ENCODE measurements at regions not wholly inside any gene's neighbourhood (a gene's known extent, or its start where the extent isn't known, plus 50 kb on each side); places are given as distances from the start of the nearest gene placed in this dataset.

DNA sequence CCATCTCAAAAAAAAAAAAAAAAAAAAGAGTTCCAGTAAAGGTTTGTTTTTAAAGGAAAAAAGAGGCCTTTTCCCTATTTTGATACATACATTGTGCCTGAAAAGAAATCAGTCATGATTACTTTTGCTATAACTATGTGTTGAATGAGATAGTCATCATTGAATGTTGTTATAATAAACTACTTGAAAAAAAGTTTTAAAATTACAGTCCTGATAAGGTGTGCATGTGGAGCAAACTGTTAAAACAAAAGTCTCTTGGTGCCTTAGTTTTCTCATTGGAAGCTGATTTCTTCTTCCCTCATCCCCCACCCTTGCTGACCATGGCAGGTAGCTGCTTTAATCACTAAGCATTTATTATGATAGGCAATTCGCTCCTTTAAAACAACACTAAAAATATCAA lies 172.3 kb upstream of the TBCA start:
- no peak for DNase-seq

DNA sequence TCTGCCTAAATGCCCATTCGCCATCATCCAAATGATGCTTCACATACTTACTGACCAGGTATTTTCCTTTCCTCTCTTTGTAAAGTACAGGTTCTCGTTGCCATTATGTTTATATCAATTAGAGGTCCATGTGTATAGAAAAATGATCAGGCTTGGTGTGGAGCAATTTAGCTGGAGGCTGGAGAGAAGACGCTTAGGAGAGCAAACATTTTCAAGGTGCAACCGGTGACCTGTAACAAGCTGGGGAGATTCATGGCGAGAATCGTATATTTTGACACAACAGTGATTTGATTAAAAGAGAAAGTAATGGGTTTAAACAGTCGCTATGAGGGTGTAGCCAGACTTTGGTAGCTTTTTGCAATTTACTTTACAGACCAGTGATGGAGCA lies 170.9 kb upstream of the TBCA start:
- DNase-seq: no peak

DNA sequence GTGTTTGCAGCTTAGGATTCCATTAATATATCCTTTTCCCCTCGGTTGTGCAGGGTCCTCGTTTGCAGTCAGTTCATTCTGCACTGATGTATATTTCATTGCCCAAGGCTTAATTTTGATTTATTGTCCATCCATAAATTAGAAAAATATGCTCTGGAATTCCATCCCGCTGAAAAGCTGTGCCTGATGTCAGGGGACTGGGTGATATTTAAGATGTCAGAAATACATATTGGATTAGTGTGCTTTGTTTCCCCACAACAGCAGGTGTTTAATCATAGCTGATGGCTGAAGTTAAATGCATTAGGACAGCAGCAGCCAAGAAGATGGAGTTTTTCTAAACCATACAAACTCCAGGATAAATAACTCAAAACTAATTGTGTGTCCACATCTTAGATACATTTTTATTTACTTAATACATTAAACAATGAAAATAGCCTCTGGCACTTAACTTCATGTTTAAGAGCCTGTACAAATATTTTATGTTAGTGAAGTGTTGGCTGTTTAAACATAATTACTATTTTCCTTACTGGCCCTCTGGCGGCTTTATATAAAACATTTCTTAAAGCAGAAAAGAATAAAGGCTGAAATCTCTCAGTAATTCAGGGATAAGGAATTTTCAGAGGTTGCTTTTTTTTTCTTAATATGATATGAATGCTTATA lies 170.4 kb upstream of the TBCA start:
- no peak for DNase-seq

GRCh38 chr5:77945874-77946273 lies 169.7 kb upstream of the TBCA start:
- DNase-seq: no peak

GRCh38 chr5:77944757-77945340 lies 168.7 kb upstream of the TBCA start:
- no peak for DNase-seq

DNA sequence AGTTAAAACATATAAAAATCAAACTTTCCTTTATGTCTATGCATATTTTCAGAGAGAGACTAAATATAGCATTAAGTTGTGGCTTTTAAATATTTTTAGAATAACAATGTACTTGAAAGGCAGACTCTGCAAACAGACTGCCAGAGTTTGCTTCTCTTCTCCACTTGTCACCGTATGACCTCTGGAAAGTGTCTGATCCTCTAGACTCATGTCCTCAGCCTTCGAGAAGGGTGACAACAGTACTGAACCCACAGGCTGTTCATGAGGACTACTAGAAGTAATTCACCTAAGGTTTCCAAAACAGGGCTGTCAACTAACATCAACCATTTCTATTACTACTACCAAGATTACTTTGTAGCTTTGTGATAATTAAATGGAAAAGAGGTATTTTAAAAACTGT lies 167.7 kb upstream of the TBCA start:
- DNase-seq: no peak

DNA sequence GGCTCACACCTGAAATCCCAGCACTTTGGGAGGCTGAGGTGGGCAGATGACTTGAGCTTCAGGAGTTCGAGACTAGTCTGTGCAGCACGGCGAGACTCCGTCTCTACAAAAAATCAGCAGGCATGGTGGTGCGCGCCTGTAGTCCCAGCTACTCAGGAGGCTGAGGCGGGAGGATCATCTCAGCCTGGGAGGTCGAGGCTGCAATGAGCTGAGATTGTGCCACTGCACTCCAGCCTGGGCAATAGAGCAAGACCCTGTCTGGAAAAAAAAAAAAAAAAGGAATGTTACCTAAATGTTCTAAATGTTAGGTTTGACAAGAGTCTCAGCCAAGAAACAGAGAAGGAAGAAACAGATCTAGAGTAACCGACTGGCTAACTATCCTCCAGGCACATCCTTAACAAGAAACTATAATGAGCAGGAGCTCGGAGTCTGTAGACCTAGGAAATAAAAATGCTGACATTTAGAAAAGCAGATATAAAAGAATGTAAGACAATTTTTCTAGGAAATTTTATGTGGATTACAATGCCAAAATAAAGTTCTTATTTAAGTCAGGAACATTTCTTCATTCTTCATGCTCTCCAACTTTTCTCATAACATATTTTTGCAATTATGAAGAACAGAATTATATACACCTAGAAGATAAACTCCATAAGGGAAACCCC lies 166.6 kb upstream of the TBCA start:
- no peak for DNase-seq

- no peak for DNase-seq
Observed at GRCh38 chr5:77937015-77937908, 161.1 kb upstream of the TBCA start.

DNA sequence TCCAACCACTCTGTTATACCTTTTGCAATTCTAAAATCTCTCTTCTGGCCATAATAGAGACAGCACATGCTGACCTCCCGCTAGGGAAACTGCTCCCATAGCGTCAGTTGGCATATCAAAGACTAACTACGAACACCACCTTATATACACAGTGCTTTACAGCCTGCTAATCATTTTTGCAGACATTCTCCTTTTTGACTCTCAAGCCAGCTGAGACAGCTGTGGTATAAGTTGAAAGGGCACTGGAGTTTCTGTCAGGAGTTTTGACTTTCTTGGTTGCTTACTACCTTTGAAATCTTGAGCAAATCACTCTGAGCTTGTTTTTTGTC lies 160.2 kb upstream of the TBCA start:
- no peak for DNase-seq

DNA sequence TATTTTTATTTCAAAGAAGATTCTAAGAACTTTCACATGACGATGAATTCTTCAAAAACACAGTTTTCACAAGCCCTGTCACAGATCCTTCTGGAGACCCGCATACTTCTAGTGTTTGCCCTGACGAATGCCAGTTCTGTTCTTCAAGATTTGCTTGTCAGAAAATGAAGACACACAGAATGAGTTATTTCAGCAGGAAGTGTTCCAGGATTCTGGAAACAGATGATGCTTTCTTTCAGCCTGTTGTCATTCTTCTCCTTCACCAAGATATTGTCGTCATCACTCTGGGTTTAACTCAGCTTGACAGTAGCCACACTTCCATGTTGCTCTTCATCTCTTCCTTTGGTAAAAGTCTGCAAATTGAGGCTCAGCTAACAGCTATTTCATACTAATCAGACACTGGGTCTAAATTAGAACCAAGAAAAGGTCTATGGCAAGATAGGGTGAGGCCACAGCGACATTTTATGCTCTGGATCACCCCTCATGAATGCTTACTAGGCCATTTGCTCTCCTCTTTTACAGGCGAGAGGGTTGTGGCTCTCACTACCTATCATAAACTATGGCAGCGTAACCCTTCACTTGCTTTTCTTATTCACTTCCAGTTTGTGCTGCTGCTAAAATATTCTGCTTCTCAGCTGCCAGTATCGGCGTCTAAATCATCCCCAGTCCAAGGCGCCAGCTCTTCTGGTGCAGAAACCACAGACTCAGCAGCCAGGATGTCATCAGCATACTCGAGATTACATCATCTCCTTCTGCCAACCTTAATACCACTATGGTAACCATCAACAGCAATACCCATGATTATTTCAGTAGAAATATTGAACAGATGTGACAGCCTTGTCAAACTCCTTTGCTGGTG lies 159.6 kb upstream of the TBCA start:
- no peak for DNase-seq

GRCh38 chr5:77928776-77929300 lies 152.7 kb upstream of the TBCA start:
- no peak for DNase-seq

DNA sequence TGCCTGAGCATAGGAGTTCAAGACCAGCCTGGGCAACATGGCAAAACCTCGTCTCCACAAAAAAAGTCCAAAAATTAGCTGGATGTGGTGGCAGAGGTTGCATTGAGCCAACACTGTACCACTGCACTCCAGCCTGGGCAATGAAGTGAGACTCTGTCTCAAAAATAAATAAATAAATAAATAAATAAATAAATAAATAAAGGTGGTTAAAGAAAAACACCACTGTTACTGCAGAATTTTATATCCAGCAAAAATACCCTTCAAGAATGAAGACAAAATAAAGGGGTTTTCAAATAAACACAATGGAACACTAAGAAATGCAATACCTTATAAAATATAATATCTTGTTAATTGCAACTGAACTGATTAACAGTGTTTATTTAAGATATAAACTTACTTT lies 150.2 kb upstream of the TBCA start:
- DNase-seq: no peak

DNA sequence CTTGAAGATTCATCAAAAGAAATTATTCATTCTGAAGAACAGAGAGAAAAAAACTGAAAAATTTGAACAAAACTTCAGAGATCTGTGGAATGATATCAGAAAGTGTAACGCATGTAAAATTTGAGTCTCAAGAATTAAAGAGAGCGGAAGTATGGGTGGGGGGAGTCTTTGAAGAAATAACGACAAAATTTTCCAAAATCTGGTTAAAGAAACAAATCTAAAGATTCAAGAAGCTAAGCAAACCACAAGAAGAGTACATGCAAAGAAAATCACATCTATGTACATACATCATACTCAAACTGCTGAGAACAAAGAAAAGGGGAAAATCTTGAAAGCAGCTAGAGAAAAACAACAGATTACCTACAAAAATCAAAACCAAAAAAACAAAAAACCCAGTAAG lies 149.4 kb upstream of the TBCA start:
- DNase-seq: no peak

DNA sequence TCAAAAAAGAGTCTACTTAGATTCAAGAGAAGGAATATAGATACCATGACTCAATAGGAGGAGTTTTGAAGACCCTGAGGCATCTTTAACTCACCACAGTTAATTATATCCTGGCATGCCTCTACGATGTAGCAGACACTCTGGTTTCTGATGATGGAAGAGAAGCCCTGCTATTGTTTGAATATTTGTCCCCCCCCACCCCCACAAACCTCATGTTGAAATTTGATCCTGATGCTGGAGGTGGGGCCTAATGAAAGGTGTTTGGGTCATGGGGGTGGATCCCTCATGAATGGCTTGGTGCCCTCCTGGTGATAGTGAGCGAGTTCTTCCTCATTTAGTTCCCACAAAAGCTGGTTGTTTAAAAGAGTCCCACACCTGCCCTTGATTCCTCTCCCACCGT lies 147.9 kb upstream of the TBCA start:
- DNase-seq: peak; percentile 19

- DNase-seq: no peak
Observed at GRCh38 chr5:77923666-77924065, 147.5 kb upstream of the TBCA start.

- no peak for DNase-seq
Observed at GRCh38 chr5:77921094-77921768, 145.1 kb upstream of the TBCA start.

- no peak for DNase-seq
Observed at GRCh38 chr5:77920359-77921058, 144.4 kb upstream of the TBCA start.

DNA sequence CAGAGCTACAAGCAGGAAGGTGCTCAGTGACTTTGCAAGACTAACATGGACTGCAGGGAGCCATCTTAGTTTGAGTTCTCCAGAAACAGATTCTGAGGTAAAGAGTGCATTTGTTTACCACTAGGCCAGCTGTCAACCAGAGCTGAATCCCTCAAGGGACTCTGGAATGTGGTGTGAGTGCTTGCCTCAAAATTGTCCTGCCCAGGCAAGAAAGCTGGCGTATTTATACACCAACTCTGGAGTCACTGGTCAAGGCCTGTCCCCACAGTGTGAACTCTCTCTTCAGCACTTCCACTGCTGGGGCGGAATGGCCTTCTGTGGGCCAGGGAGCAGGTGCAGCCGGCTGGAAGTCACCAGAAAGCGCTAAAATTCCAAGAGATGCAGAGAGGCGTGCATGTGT lies 139.2 kb upstream of the TBCA start:
- no peak for DNase-seq

GRCh38 chr5:77912721-77913120 lies 136.6 kb upstream of the TBCA start:
- no peak for DNase-seq

GRCh38 chr5:77910602-77911188 lies 134.6 kb upstream of the TBCA start:
- DNase-seq: no peak

GRCh38 chr5:77909237-77909636 lies 133.1 kb upstream of the TBCA start:
- no peak for DNase-seq

All from T1000 (cell line).